ENCODE measurements at regions not wholly inside any gene's neighbourhood (a gene's known extent, or its start where the extent isn't known, plus 50 kb on each side); places are given as distances from the start of the nearest gene placed in this dataset.

GRCh38 chr9:2317591-2317990, 302.4 kb downstream of the SMARCA2 start:
- TF ChIP-seq POLR2A (IDR thresholded peaks at IDR 0.05) (no peak), CTCF (IDR thresholded peaks at IDR 0.05) (no peak)
- Histone ChIP-seq H3K9me3 (no peaks in the 10 kb centered on the region), H3K36me3 (no peaks in the 10 kb centered on the region), H3K27me3 (no peaks in the 10 kb centered on the region), H3K4me1 (no peaks in the 10 kb centered on the region), H3K27ac (no peak overlapping the region), H3K4me3 (replicated peaks in 1 of 3) (no peak overlapping the region)
- no peak for DNase-seq
- WGBS, 2 donors, result 94 to 100% methylated on average over 1 of the region's 1 CpG
- intact Hi-C loops (cut with DNase I), result no loop called here

DNA sequence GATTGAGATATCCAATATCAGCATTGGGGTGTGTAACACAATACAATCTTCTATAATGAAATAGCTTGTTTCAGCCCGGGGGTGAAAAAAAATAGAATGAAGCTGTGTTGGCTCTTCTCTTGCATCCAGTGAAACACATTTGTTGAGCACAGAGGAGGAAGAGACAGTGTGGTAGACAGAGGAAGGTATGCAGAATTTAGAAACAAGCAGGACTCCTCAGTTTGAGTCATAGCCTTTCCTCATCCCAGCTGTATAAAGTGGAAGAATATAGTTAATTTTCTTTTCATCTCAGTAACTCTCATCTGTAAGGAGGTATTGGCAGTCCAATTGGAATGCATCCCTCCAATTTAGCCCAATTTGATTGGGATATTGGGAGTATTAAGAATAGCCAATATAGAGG, 302.2 kb upstream of the VLDLR start:
- no peak overlapping the region for H3K4me3 ChIP-seq (replicated peaks in 1 of 3)
- intact Hi-C loops (cut with DNase I), result no loop called here
- 85 to 91% methylated on average over 1 of the region's 1 CpG for WGBS, 2 donors
- no peaks in the 10 kb centered on the region for H3K4me1 ChIP-seq
- H3K36me3 ChIP-seq, result no peaks in the 10 kb centered on the region
- TF ChIP-seq POLR2A (IDR thresholded peaks at IDR 0.05), result no peak
- TF ChIP-seq CTCF (IDR thresholded peaks at IDR 0.05), result no peak
- no peak for DNase-seq
- no peak overlapping the region for H3K27ac ChIP-seq
- no peaks in the 10 kb centered on the region for H3K9me3 ChIP-seq
- H3K27me3 ChIP-seq, result no peaks in the 10 kb centered on the region

DNA sequence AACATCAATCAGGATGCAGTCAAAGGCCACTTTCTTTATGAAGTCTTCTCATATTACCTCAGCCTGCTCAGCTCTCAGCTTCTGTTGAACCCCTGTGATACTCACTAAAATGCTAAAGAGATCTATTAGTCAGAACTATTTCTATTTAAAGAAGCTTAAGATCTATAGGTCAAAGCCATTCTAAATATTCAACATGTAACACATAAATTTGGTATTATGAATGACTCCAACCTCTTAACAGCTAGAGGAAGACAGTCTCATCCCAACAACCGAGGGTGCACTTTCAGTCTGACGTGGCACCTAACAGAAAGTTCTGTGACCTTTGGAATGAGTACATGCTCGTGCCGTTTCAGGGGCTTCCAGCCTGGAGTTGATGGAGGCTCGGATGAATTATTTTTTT, 301.5 kb upstream of the VLDLR start:
- H3K27me3 ChIP-seq, result no peaks in the 10 kb centered on the region
- no peak for TF ChIP-seq POLR2A (IDR thresholded peaks at IDR 0.05)
- no peak for TF ChIP-seq CTCF (IDR thresholded peaks at IDR 0.05)
- H3K9me3 ChIP-seq, result no peaks in the 10 kb centered on the region
- no peaks in the 10 kb centered on the region for H3K4me1 ChIP-seq
- no peak overlapping the region for H3K4me3 ChIP-seq (replicated peaks in 1 of 3)
- WGBS, 2 donors, result 90 to 93% methylated on average over 5 of the region's 5 CpGs
- no peaks in the 10 kb centered on the region for H3K36me3 ChIP-seq
- intact Hi-C loops (cut with DNase I), result no loop called here
- H3K27ac ChIP-seq, result no peak overlapping the region
- no peak for DNase-seq

GRCh38 chr9:2320632-2321031, 301.0 kb upstream of the VLDLR start:
- TF ChIP-seq CTCF (IDR thresholded peaks at IDR 0.05) (no peak), POLR2A (IDR thresholded peaks at IDR 0.05) (no peak)
- WGBS, 2 donors, result 93 to 97% methylated on average over 2 of the region's 2 CpGs

DNA sequence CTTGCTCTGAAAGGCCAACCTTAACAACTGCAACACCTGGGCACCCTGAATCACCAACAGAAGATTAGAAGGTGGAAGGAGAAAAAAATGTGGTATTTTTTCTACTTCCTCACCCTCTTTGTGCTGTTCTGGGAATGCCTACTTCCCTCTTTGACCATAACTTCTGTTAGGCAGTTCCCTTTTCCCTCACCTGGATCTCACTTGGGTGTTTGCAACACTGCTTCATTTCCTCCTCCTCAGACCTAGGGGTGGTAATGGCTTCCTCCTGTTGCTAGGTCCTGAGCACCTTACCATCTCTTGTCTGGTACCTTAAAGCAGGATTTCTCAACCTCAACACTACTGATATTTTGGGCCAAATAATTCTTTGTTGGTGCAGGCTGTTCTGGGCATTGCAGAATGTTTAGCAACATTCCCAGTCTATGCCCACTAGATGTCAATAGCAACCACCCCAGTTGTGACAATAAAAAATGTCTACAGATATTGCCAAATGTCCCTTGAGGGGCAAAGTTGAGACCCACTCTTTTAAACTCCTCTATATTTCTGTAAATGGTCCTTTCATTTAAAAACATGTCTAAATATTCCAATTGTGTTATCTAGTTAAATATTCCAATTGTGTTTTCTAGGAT, 300.0 kb upstream of the VLDLR start:
- DNase-seq, result no peak
- intact Hi-C loops (cut with DNase I), result no loop called here
- Histone ChIP-seq H3K27me3 (no peaks in the 10 kb centered on the region), H3K9me3 (no peaks in the 10 kb centered on the region), H3K4me1 (no peaks in the 10 kb centered on the region), H3K27ac (no peak overlapping the region), H3K36me3 (no peaks in the 10 kb centered on the region), H3K4me3 (replicated peaks in 1 of 3) (no peak overlapping the region)
- TF ChIP-seq POLR2A (IDR thresholded peaks at IDR 0.05), result no peak
- TF ChIP-seq CTCF (IDR thresholded peaks at IDR 0.05), result peak in 4 of 6 experiments; percentile 37 to 64 (median 56)

More at GRCh38 chr9:2320632-2321031, 301.0 kb upstream of the VLDLR start:
- DNase-seq, result no peak
- intact Hi-C loops (cut with DNase I), result no loop called here
- Histone ChIP-seq H3K36me3 (no peaks in the 10 kb centered on the region), H3K27ac (no peak overlapping the region), H3K4me1 (no peaks in the 10 kb centered on the region), H3K4me3 (replicated peaks in 1 of 3) (no peak overlapping the region), H3K27me3 (no peaks in the 10 kb centered on the region), H3K9me3 (no peaks in the 10 kb centered on the region)
